K562 (cell line): ENCODE measurements at regions not wholly inside any gene's neighbourhood (a gene's known extent, or its start where the extent isn't known, plus 50 kb on each side); places are given as distances from the start of the nearest gene placed in this dataset.

Source experiments
- ATAC-seq: fragments of 200-7000 bp; cut with Tn5 transposase; 3 replicates; pipeline ENCODE4 v1.9.1; 2020; ENCODE audit warnings: moderate library complexity
- BruUV-seq: library from RNA; stranded (reverse); fragments of 400-500 nt; replicated peaks from 2 replicates; lab custom pipeline; 2021; lab: Mats Ljungman, UMichigan
- CTCF ChIA-PET: fragments of 300-600 bp; formaldehyde crosslinking; extraction: SDS; loops from one replicate; lab custom pipeline; 2021; ENCODE audit warnings: low intra/inter-chr PET ratio; lab: Yijun Ruan, JAX
- POLR2A ChIA-PET: fragments of 300-600, 350-650 bp; sonication (Branson Sonifier 250); formaldehyde crosslinking; extraction: SDS; loops from one replicate; lab custom pipeline; 2021; ENCODE audit warnings: antibody characterized with exemption, inconsistent platforms; lab: Yijun Ruan, JAX
- DNase-seq, 4 experiments: peaks; one replicate each; pipeline versions ENCODE4 v3.0.0 to v3.0.0-alpha.2; 2011 to 2018; ENCODE audit warnings: low spot score in 3 of 4, mixed read lengths in 3 of 4; ENCODE audit errors: extremely low read depth in 1 of 4
- FAIRE-seq: peaks from 2 replicates; lab custom pipeline; 2011; peaks lifted over from hg19 to GRCh38; lab: Jason Lieb, UNC
- H2AFZ ChIP-seq: 2 replicates; pipeline ENCODE4 v1.6.0; 2011; ENCODE audit warnings: low read depth, low read length, control low read depth, inconsistent platforms
- H3K27ac ChIP-seq: fragments of 200-600 bp; 3 replicates; pipeline ENCODE4 v1.8.0; 2011; ENCODE audit warnings: low read depth, mild to moderate bottlenecking, control low read depth, inconsistent platforms, low read length, moderate library complexity, mixed read lengths; ENCODE audit errors: extremely low read depth
- H3K27me3 ChIP-seq, 2 experiments: fragments of 300-600 bp in 1 of 2; 2 replicates in 1 of 2; 3 replicates in 1 of 2; pipeline versions ENCODE4 v1.6.0 to v1.8.0; 2011; ENCODE audit warnings: inconsistent platforms in 2 of 2, low read length in 2 of 2, mild to moderate bottlenecking in 1 of 2, mixed read lengths in 1 of 2, moderate library complexity in 1 of 2; ENCODE audit not compliant: control insufficient read depth in 2 of 2, insufficient read depth in 2 of 2
- H3K36me3 ChIP-seq: fragments of 300-600 bp; 3 replicates; pipeline ENCODE4 v1.8.0; 2011; ENCODE audit warnings: mild to moderate bottlenecking, low read length, inconsistent platforms; ENCODE audit not compliant: control insufficient read depth, insufficient read depth
- H3K4me1 ChIP-seq, 2 experiments: fragments of 200-600 bp in 1 of 2; replicated peaks in 1 of 2; 2 replicates in 1 of 2; 3 replicates in 1 of 2; pipeline versions ENCODE4 v1.5.1 to v1.8.0; 2011; ENCODE audit warnings: inconsistent platforms in 2 of 2, low read length in 2 of 2, mild to moderate bottlenecking in 1 of 2, mixed read lengths in 1 of 2, moderate library complexity in 1 of 2; ENCODE audit not compliant: control insufficient read depth in 2 of 2, insufficient read depth in 2 of 2
- H3K4me2 ChIP-seq: 2 replicates; pipeline ENCODE4 v1.6.1; 2011; ENCODE audit warnings: low read length, control low read depth, inconsistent platforms, mixed read lengths; ENCODE audit not compliant: insufficient read depth
- H3K4me3 ChIP-seq: fragments of 200-600 bp; sonication (generic), shearing (Covaris generic); 2 replicates; pipeline ENCODE4 v1.5.1; 2016; ENCODE audit warnings: control low read depth, inconsistent platforms
- H3K79me2 ChIP-seq: fragments of 200-600 bp; 3 replicates; pipeline ENCODE4 v1.8.0; 2011; ENCODE audit warnings: low read length, inconsistent platforms; ENCODE audit not compliant: control insufficient read depth, insufficient read depth
- H3K9ac ChIP-seq, 2 experiments: 2 replicates each; pipeline versions ENCODE4 v1.6.0 to v1.6.1; 2011; ENCODE audit warnings: low read depth in 2 of 2, low read length in 2 of 2, control low read depth in 1 of 2, inconsistent platforms in 1 of 2, mild to moderate bottlenecking in 1 of 2, mixed read lengths in 1 of 2; ENCODE audit not compliant: insufficient read depth in 1 of 2
- H3K9me1 ChIP-seq: one replicate; pipeline ENCODE4 v1.6.0; 2011; ENCODE audit warnings: inconsistent platforms, mild to moderate bottlenecking, low read length, moderate library complexity; ENCODE audit not compliant: control insufficient read depth, insufficient read depth
- H3K9me3 ChIP-seq: replicated peaks from 2 replicates; pipeline ENCODE4 v1.5.1; 2011; ENCODE audit warnings: low read depth, low read length, inconsistent platforms; ENCODE audit not compliant: control insufficient read depth, insufficient read depth
- H4K20me1 ChIP-seq: replicated peaks from 2 replicates; pipeline ENCODE4 v1.6.1; 2011; ENCODE audit warnings: low read length, inconsistent platforms, mixed read lengths; ENCODE audit not compliant: control insufficient read depth, insufficient read depth
- KAT7 ChIP-seq: sonication (generic); formaldehyde crosslinking; IDR thresholded peaks from 2 replicates; pipeline ENCODE4 v1.8.0; 2022; ENCODE audit warnings: missing genetic modification reagents, mild to moderate bottlenecking, borderline replicate concordance
- PRMT5 ChIP-seq: sonication (generic); formaldehyde crosslinking; IDR thresholded peaks from 2 replicates; pipeline ENCODE4 v1.5.0; 2020; ENCODE audit warnings: missing genetic modification reagents
- SIRT6 ChIP-seq: IDR thresholded peaks from one replicate; pipeline ENCODE4 v1.6.1; 2012; ENCODE audit warnings: low read depth, mild to moderate bottlenecking, control low read depth, inconsistent platforms, low read length, moderate library complexity
- SMARCC2 ChIP-seq: fragments of 450-650 bp; IDR thresholded peaks from 2 replicates; pipeline ENCODE4 v1.6.1; 2017; ENCODE audit warnings: antibody characterized with exemption, moderate library complexity, mild to moderate bottlenecking, low read depth
- XRCC4 ChIP-seq: IDR thresholded peaks from one replicate; pipeline ENCODE4 v1.6.1; 2011; ENCODE audit not compliant: insufficient read depth, insufficient read length; ENCODE audit errors: extremely low read depth
- ZNF140 ChIP-seq: fragments of 250-450 bp; sonication (Bioruptor Pico); IDR thresholded peaks from 2 replicates; pipeline ENCODE4 v1.8.0; 2021; ENCODE audit warnings: moderate library complexity, mild to moderate bottlenecking, inconsistent platforms
- ZNF143 ChIP-seq: sonication (generic); formaldehyde crosslinking; IDR thresholded peaks from 2 replicates; pipeline ENCODE4 v1.9.0; 2022; ENCODE audit warnings: mild to moderate bottlenecking, missing genetic modification reagents
- ZNF274 ChIP-seq: IDR thresholded peaks from 2 replicates; pipeline ENCODE4 v1.6.1; 2011; ENCODE audit warnings: low read depth, mild to moderate bottlenecking, low read length, moderate library complexity, borderline replicate concordance
- WGBS: fragments of 100-300 bp; shearing (Covaris generic); methylation state at CpG from one replicate; pipeline ENCODE4 v1.1.6; 2016; ENCODE audit warnings: low coverage, mixed read lengths; ENCODE audit not compliant: insufficient coverage; ENCODE audit errors: missing lambda C conversion rate; 5-methylcytosine and 5-hydroxymethylcytosine counted together
- in situ Hi-C: fragments of 300-500 bp; cut with MboI; formaldehyde crosslinking; loops from 4 replicates; pipeline ENCODE4 v1.15.0; 2018; ENCODE audit warnings: inconsistent platforms, mixed read lengths
- intact Hi-C: fragments of 100-400 bp; cut with micrococcal nuclease; formaldehyde crosslinking; loops from 2 replicates; pipeline ENCODE4 v1.14.2; 2022
- TF ChIP-seq, protein P1 (sequence below): fragments of 250-450 bp; sonication (Bioruptor Pico); IDR thresholded peaks from 2 replicates; pipeline ENCODE4 v1.5.0; 2021
- TF ChIP-seq, protein P2 (sequence below), 3 experiments: fragments of 200-800 bp in 1 of 3; fragments of 250-450 bp in 1 of 3; fragments of 450-650 bp in 1 of 3; sonication (Bioruptor Pico) in 1 of 3; sonication (Bioruptor generic) in 1 of 3; formaldehyde crosslinking in 1 of 3; IDR thresholded peaks; 2 replicates each; pipeline versions ENCODE4 v1.6.1 to v1.8.0; 2016 to 2022; ENCODE audit warnings: mild to moderate bottlenecking in 2 of 3, missing genetic modification characterization in 2 of 3, missing compliant biosample characterization in 1 of 3, moderate library complexity in 1 of 3

DNA sequence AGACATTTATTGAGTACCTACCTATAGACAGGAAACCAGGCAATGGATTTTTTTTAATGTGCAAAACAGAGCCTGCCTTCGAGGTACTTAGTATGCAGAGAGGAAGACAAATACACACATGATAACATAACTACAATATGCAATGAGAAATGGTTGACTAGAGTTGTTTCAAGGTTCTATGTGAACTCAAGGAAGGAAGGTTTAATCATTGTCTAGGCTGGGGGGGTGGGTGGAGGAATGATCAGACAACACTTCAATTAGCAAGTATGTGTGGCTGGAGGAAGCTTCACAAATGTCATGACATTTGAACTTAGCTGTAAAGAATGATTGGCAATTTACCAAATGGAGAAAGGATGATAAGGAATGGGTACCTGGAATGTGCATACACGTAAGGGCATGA, 985.3 kb downstream of the FLRT2 start:
- no peak overlapping the region for H2AFZ ChIP-seq
- H3K9ac ChIP-seq: no peak overlapping the region
- no peaks in the 10 kb centered on the region for H3K27me3 ChIP-seq
- TF ChIP-seq SMARCC2: no peak
- TF ChIP-seq, protein P1, sequence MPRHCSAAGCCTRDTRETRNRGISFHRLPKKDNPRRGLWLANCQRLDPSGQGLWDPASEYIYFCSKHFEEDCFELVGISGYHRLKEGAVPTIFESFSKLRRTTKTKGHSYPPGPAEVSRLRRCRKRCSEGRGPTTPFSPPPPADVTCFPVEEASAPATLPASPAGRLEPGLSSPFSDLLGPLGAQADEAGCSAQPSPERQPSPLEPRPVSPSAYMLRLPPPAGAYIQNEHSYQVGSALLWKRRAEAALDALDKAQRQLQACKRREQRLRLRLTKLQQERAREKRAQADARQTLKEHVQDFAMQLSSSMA (CRISPR knock-in tag): no peak
- no peak for TF ChIP-seq ZNF143 (CRISPR knock-in tag)
- TF ChIP-seq, protein P2, sequence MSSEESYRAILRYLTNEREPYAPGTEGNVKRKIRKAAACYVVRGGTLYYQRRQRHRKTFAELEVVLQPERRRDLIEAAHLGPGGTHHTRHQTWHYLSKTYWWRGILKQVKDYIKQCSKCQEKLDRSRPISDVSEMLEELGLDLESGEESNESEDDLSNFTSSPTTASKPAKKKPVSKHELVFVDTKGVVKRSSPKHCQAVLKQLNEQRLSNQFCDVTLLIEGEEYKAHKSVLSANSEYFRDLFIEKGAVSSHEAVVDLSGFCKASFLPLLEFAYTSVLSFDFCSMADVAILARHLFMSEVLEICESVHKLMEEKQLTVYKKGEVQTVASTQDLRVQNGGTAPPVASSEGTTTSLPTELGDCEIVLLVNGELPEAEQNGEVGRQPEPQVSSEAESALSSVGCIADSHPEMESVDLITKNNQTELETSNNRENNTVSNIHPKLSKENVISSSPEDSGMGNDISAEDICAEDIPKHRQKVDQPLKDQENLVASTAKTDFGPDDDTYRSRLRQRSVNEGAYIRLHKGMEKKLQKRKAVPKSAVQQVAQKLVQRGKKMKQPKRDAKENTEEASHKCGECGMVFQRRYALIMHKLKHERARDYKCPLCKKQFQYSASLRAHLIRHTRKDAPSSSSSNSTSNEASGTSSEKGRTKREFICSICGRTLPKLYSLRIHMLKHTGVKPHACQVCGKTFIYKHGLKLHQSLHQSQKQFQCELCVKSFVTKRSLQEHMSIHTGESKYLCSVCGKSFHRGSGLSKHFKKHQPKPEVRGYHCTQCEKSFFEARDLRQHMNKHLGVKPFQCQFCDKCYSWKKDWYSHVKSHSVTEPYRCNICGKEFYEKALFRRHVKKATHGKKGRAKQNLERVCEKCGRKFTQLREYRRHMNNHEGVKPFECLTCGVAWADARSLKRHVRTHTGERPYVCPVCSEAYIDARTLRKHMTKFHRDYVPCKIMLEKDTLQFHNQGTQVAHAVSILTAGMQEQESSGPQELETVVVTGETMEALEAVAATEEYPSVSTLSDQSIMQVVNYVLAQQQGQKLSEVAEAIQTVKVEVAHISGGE (CRISPR knock-in tag; IDR thresholded peaks at IDR 0.05): no peak
- TF ChIP-seq SIRT6: no peak
- no peak for TF ChIP-seq ZNF140 (CRISPR knock-in tag)
- no peak for TF ChIP-seq ZNF274
- no peak for TF ChIP-seq XRCC4
- TF ChIP-seq PRMT5 (CRISPR knock-in tag): no peak
- TF ChIP-seq KAT7 (CRISPR knock-in tag): no peak
- no peaks in the 10 kb centered on the region for H4K20me1 ChIP-seq
- H3K27ac ChIP-seq: no peak overlapping the region
- H3K36me3 ChIP-seq: no peaks in the 10 kb centered on the region
- no peaks in the 10 kb centered on the region for H3K79me2 ChIP-seq
- H3K4me1 ChIP-seq: no peaks in the 10 kb centered on the region
- WGBS: 0% methylated on average over 2 of the region's 2 CpGs
- in situ Hi-C loops: no loop called here
- H3K9me3 ChIP-seq: no peaks in the 10 kb centered on the region
- H3K9me1 ChIP-seq: no peaks in the 10 kb centered on the region
- intact Hi-C loops: no loop called here
- ATAC-seq (no peak), FAIRE-seq (no peak), DNase-seq (no peak)
- no TSS peak for BruUV-seq
- ChIA-PET CTCF (no interaction called here), POLR2A (no interaction called here)
- no peak overlapping the region for H3K4me3 ChIP-seq
- no peak overlapping the region for H3K4me2 ChIP-seq
